ENCODE measurements at regions not wholly inside any gene's neighbourhood (a gene's known extent, or its start where the extent isn't known, plus 50 kb on each side); places are given as distances from the start of the nearest gene placed in this dataset.

GRCh38 chr17:52759864-52760263, 601.4 kb upstream of the CA10 start:
- FAIRE-seq (no peak), DNase-seq (ENCODE audit: low spot score) (no peak)

DNA sequence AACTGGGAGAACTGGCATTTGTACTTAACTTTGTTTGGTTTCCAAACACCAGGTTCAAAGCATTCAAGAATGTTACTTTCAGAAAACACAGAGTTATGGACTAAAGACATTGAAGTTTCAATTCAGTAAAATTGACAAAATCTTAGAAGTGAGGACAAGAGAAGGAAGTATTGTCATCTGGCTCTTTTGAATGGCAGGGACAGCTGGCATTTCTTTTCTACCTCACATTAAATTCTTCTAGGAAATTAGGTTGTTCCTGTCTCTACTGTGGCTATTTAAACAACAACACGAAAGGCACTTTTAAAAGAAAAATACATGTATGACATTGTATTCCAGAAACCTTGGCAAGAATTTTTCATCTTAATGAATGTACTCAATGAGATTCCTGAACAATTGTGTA, 600.0 kb upstream of the CA10 start:
- FAIRE-seq = no peak
- DNase-seq (ENCODE audit: low spot score) = no peak

- no peak for FAIRE-seq
- no peak for DNase-seq (ENCODE audit: low spot score)
Observed at GRCh38 chr17:52756746-52757145, 598.2 kb upstream of the CA10 start.

DNA sequence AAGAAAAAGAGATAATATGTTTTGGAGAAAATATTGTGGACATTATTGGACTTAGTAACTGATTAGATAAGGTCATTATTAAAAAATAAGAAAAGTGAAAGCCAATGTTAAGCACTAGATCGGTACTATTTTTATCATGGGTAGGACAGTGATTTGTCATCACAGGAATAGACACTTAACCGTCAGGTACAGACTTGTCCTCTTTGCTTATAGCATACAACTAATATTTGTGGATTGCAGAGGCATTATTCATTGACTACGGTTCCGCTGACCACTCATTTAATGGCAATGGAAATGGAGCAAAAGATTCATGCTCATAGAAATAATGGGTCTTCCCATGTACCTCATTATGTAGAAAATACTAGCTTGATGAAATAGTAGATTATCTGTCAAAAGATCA, 596.3 kb upstream of the CA10 start:
- FAIRE-seq = no peak

GRCh38 chr17:52751051-52751450, 592.5 kb upstream of the CA10 start:
- FAIRE-seq = no peak
- DNase-seq (ENCODE audit: low spot score) = no peak

More for the DNA sequence above, 596.3 kb upstream of the CA10 start:
- no peak for DNase-seq (ENCODE audit: low spot score)

DNA sequence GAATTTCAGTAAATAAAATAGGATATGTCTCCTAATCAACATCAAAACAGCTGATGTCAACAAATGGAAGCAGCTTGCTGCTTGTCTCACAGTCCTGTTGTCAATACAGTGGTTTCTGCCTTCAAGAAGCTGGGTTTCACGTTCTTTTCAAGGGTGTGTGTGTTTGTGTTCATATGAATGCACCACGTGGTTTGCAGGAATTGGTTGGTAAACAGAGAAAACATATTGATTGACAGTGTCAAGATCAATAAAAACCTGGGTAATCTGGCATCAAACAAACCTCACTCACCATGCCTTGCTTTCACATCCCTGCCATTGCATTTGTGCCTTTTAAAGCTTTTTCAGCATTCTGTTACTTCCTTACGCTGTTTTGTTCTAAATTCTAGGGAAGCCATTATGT, 585.7 kb upstream of the CA10 start:
- DNase-seq (ENCODE audit: low spot score) (no peak), FAIRE-seq (no peak)

DNA sequence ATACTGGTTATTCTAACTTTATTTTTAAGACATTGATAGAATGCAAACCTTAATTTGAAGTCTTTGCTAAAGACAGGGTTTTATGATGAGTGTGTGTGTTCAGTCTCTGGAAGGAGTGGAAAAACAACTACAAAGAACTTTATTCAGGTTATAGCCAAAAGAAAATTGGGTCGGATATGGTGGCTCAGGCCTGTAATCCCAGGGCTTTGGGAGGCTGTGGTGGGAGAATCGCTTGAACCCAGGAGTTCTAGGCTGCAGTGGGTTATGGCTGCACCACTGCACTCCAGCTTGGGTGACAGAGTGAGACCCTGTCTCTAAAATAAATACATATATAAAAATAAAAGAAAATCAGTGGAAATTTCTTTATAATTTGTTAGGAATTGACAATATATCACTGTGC, 581.5 kb upstream of the CA10 start:
- FAIRE-seq = no peak
- DNase-seq (ENCODE audit: low spot score) = no peak

DNA sequence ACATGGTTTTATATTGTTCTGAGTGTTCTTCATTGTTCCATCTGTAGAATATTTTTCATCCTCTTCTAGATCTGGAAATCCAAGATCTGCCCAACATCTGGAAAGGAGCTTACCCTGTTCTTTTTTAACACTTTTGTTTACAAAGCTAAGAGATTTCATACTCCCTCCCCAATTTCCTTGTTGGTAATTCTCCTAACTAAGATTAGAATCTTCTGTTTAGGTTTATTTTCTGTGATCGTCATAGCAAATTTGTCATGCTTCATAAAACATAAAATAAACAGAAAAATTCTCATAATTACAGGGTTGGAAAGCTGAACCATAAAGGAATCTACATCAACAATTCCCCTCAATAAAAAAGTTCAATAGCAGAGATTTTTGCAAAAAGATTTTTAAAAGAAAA, 580.3 kb upstream of the CA10 start:
- no peak for DNase-seq (ENCODE audit: low spot score)
- FAIRE-seq = no peak

GRCh38 chr17:52737071-52737470, 578.6 kb upstream of the CA10 start:
- FAIRE-seq = no peak
- no peak for DNase-seq (ENCODE audit: low spot score)

GRCh38 chr17:52732841-52733240, 574.3 kb upstream of the CA10 start:
- FAIRE-seq = no peak
- DNase-seq (ENCODE audit: low spot score) = no peak

- no peak for DNase-seq (ENCODE audit: low spot score)
- no peak for FAIRE-seq
Observed at GRCh38 chr17:52724578-52724977, 566.1 kb upstream of the CA10 start.

DNA sequence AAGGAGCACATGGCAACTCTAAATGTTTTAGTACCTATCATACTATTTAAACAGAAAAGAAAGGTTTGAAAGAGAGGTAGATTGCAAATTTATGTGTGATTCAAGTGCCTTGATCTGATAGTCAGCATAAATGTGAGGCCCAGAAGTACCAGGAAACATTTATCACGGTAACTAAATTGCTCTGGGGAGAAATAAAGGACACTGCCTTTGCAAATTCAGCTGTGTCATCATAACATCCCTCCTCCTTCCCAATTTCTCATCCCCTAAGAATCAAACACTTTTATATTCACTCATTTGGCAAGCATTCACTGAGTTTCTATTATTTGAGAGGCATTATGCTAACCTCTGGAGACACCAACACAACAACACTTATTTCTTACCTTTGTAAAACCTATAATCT, 563.4 kb upstream of the CA10 start:
- no peak for DNase-seq (ENCODE audit: low spot score)
- FAIRE-seq = no peak

GRCh38 chr17:52710363-52710901, 551.9 kb upstream of the CA10 start:
- no peak for FAIRE-seq

DNA sequence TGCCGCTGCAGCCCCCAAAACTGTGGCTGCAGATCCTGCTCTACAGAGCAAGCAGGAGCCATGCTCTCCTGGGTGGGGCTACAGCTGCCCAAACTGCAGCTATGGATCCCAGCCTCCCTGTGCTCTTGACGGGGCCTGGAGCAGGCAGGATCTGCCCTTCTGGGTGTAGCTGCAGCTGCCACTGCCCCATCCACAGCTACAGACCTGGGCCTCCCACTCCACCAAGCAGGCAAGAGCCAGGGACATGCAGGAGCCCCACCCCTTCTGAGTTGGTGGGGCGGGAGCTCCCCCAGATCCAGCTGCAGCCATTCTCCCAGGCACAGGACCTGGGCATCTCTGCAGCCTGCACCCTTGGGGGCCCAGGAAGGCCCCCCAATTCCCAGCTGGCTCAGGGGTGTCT, 551.2 kb upstream of the CA10 start:
- DNase-seq (ENCODE audit: low spot score) (no peak), FAIRE-seq (no peak)

More at GRCh38 chr17:52710363-52710901, 551.9 kb upstream of the CA10 start:
- no peak for DNase-seq (ENCODE audit: low spot score)

GRCh38 chr17:52696362-52696761, 537.8 kb upstream of the CA10 start:
- no peak for FAIRE-seq
- DNase-seq (ENCODE audit: low spot score) = no peak

DNA sequence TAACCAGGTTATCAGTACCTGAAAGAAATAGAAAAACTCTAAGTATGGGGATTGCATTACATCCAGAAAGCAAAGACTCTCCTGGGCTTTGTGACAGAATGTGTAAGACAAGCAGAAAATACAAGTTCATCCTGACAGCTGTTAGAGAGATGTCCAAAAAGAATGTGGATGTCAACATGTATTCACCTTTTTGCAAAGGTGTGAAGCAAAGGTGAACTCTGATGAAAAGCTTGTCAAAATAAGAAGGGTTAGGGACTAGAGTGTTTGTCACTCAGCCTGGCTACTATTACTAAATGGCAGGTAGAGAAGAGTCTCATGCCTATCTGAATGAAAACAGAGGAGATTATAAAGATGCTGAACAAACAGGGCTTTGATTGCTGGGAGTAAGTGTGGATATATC, 527.6 kb upstream of the CA10 start:
- FAIRE-seq (no peak), DNase-seq (ENCODE audit: low spot score) (no peak)

DNA sequence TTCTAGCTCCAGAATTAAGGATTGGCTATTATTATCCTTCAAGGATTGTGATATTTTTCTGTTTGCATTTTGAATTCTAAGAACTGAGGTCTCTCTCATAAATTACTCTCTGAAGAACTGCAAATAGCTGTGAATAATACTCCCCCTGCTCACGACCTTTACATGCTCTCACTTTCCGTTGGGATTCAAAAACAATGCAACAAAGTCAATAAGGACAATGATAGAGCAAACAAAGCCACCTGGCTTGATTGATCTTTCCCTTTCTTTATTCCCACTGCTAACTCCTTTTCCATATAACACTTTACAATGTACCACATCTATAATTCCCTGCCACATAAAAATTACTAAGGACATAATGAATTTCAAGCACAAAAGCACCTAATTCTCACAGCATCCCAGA, 523.0 kb upstream of the CA10 start:
- DNase-seq (ENCODE audit: low spot score) (no peak), FAIRE-seq (no peak)

GRCh38 chr17:52678211-52678610, 519.7 kb upstream of the CA10 start:
- DNase-seq (ENCODE audit: low spot score) = no peak
- no peak for FAIRE-seq

DNA sequence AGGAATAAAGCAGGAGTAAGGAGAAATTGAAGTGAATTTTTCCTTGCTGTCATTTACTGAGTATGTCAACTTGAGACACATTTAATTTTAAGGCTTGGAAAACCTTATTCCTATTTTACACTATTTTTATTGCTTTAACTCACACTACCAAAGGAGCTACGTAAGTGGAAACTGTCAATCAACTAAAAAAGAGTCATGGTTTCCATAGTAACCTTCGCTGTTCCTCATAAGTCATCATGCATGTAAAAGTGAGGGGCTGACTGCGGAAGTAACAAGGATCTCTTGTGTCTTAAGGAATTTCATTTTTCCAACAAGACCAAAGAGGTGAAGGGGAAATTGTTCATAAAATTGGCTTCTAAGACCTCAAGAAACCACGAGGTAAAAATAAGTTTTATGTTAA, 516.2 kb upstream of the CA10 start:
- FAIRE-seq (no peak), DNase-seq (ENCODE audit: low spot score) (no peak)

- FAIRE-seq = no peak
- DNase-seq (ENCODE audit: low spot score) = no peak
Observed at GRCh38 chr17:52673791-52674190, 515.3 kb upstream of the CA10 start.

- no peak for FAIRE-seq
Observed at GRCh38 chr17:52666264-52666663, 507.8 kb upstream of the CA10 start.

DNA sequence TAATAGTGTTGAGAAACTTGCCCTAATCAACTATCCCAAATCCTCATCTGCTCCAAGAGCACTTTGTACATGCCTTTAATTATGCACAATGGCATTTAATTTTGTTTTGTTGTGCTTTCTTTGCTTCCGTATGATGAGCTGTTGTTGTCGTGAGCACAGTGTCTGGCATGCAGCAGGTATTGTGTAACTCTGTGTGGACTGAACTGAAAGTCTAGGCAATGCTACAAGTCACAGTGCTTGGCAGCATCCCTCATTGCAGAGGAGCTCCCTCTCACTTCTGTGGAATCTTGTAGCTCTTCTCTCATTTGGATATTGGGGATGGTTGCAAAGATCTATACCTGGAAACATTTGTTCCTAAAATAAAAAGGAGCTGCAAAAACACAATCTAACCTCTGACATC, 502.2 kb upstream of the CA10 start:
- DNase-seq (ENCODE audit: low spot score) (no peak), FAIRE-seq (no peak)

More at GRCh38 chr17:52666264-52666663, 507.8 kb upstream of the CA10 start:
- no peak for DNase-seq (ENCODE audit: low spot score)

GRCh38 chr17:52653014-52653413, 494.5 kb upstream of the CA10 start:
- FAIRE-seq (no peak), DNase-seq (ENCODE audit: low spot score) (no peak)

- FAIRE-seq = no peak
- peak; percentile 17 for DNase-seq (ENCODE audit: low spot score)
Observed at GRCh38 chr17:52648995-52649394, 490.5 kb upstream of the CA10 start.

Measured in urothelium cell line (cell line).